ENCODE measurements at regions not wholly inside any gene's neighbourhood (a gene's known extent, or its start where the extent isn't known, plus 50 kb on each side); places are given as distances from the start of the nearest gene placed in this dataset.

GRCh38 chr14:31965735-31966598 is 111.1 kb upstream of the ARHGAP5 start:
- DNase-seq (ENCODE audit: low spot score) = no peak

- DNase-seq (ENCODE audit: low spot score) = no peak
Measured at GRCh38 chr14:31966896-31967668, 110.0 kb upstream of the ARHGAP5 start.

GRCh38 chr14:31967669-31967975 is 109.5 kb upstream of the ARHGAP5 start:
- DNase-seq (ENCODE audit: low spot score) = no peak

GRCh38 chr14:31968107-31968810 is 108.8 kb upstream of the ARHGAP5 start:
- no peak for DNase-seq (ENCODE audit: low spot score)

- DNase-seq (ENCODE audit: low spot score) = no peak
Measured at GRCh38 chr14:31968956-31969698, 108.0 kb upstream of the ARHGAP5 start.

GRCh38 chr14:31969699-31970240 is 107.3 kb upstream of the ARHGAP5 start:
- no peak for DNase-seq (ENCODE audit: low spot score)

GRCh38 chr14:31970744-31971143 is 106.4 kb upstream of the ARHGAP5 start:
- DNase-seq (ENCODE audit: low spot score) = no peak

- no peak for DNase-seq (ENCODE audit: low spot score)
Measured at GRCh38 chr14:31971612-31972011, 105.5 kb upstream of the ARHGAP5 start.

- DNase-seq (ENCODE audit: low spot score) = no peak
Measured at GRCh38 chr14:31977001-31977556, 100.0 kb upstream of the ARHGAP5 start.

- no peak for DNase-seq (ENCODE audit: low spot score)
Measured at GRCh38 chr14:31978423-31978822, 98.7 kb upstream of the ARHGAP5 start.

- DNase-seq (ENCODE audit: low spot score) = no peak
Measured at GRCh38 chr14:31982642-31983041, 94.5 kb upstream of the ARHGAP5 start.

GRCh38 chr14:31986405-31986804 is 90.7 kb upstream of the ARHGAP5 start:
- no peak for DNase-seq (ENCODE audit: low spot score)

GRCh38 chr14:31987721-31988120 is 89.4 kb upstream of the ARHGAP5 start:
- no peak for DNase-seq (ENCODE audit: low spot score)

- no peak for DNase-seq (ENCODE audit: low spot score)
Measured at GRCh38 chr14:31988244-31988643, 88.9 kb upstream of the ARHGAP5 start.

GRCh38 chr14:31990183-31990857 is 86.8 kb upstream of the ARHGAP5 start:
- DNase-seq (ENCODE audit: low spot score) = no peak

GRCh38 chr14:31990926-31991572 is 86.1 kb upstream of the ARHGAP5 start:
- DNase-seq (ENCODE audit: low spot score) = no peak

- no peak for DNase-seq (ENCODE audit: low spot score)
Measured at GRCh38 chr14:31992011-31992447, 85.1 kb upstream of the ARHGAP5 start.

GRCh38 chr14:31993521-31993951 is 83.6 kb upstream of the ARHGAP5 start:
- DNase-seq (ENCODE audit: low spot score) = no peak

GRCh38 chr14:31994391-31995033 is 82.6 kb upstream of the ARHGAP5 start:
- no peak for DNase-seq (ENCODE audit: low spot score)

GRCh38 chr14:32003585-32003984 is 73.5 kb upstream of the ARHGAP5 start:
- no peak for DNase-seq (ENCODE audit: low spot score)
